ENCODE measurements at regions not wholly inside any gene's neighbourhood (a gene's known extent, or its start where the extent isn't known, plus 50 kb on each side); places are given as distances from the start of the nearest gene placed in this dataset.

DNA sequence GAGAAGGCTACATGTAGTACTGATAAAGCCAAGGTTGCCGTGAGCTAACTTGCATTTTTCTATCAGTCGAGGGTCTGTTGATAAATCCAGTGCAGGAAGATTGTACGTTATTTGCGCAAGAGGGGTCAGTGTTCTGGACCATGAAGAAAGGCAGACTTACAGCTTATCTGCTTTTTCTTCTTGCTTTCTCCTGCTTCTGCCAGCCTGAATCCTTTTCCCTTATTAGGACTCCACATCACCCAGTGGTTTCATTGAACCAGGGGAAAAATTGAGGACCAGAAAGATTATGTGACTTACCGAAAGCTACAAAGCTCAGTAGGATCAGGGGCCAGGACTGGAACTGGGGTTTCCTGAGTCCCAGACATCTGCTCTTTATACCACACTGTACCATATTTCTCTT is 534.6 kb upstream of the BRINP1 start:
- Mint-ChIP-seq H3K4me3 (no peak overlapping the region), H3K27me3 (ENCODE audit: low read depth in 3 of 3) (peaks cover 0 to 2% (median 1%) of the 10 kb centered on the region in 3 donors), H3K9me3 (peaks cover 3 to 17% (median 7%) of the 10 kb centered on the region in 7 donors), H3K36me3 (no peaks in the 10 kb centered on the region), H3K4me1 (no peaks in the 10 kb centered on the region), H3K27ac (no peak overlapping the region)
- Histone ChIP-seq H3K9me3 (replicated peaks in 1 of 2; ENCODE audit: control insufficient read depth in 1 of 2, insufficient read depth in 1 of 2, low read length in 2 of 2) (peaks cover 0 to 8% of the 10 kb centered on the region in 2 donors), H3K4me1 (ENCODE audit: control insufficient read depth in 1 of 2, insufficient read depth in 2 of 2, low read length in 2 of 2) (no peaks in the 10 kb centered on the region), H3K27me3 (ENCODE audit: control insufficient read depth in 2 of 2, insufficient read depth in 2 of 2, low read length in 2 of 2) (no peaks in the 10 kb centered on the region), H3K27ac (ENCODE audit: low read depth in 1 of 2, low read length in 2 of 2) (no peak overlapping the region), H4K20me1 (ENCODE audit: insufficient read depth, low read length) (no peaks in the 10 kb centered on the region), H3K4me2 (replicated peaks; ENCODE audit: extremely low read depth, low read length, poor library complexity, severe bottlenecking) (no peak overlapping the region), H3K36me3 (replicated peaks in 1 of 2; ENCODE audit: control insufficient read depth in 1 of 2, insufficient read depth in 2 of 2, low read length in 2 of 2) (no peaks in the 10 kb centered on the region), H3K79me2 (ENCODE audit: insufficient read depth, low read length) (no peaks in the 10 kb centered on the region), H2AFZ (ENCODE audit: insufficient read depth, low read depth, low read length, poor library complexity, severe bottlenecking) (no peak overlapping the region), H3K4me3 (replicated peaks in 1 of 3; ENCODE audit: low read depth in 2 of 3, low read length in 3 of 3) (no peak overlapping the region), H3K9ac (ENCODE audit: insufficient read depth, low read length, poor library complexity, severe bottlenecking) (no peak overlapping the region)
- DNase-seq = no peak
- 100% methylated on average over 4 of the region's 5 CpGs for WGBS (ENCODE audit: insufficient coverage)
- TF ChIP-seq, protein P1, sequence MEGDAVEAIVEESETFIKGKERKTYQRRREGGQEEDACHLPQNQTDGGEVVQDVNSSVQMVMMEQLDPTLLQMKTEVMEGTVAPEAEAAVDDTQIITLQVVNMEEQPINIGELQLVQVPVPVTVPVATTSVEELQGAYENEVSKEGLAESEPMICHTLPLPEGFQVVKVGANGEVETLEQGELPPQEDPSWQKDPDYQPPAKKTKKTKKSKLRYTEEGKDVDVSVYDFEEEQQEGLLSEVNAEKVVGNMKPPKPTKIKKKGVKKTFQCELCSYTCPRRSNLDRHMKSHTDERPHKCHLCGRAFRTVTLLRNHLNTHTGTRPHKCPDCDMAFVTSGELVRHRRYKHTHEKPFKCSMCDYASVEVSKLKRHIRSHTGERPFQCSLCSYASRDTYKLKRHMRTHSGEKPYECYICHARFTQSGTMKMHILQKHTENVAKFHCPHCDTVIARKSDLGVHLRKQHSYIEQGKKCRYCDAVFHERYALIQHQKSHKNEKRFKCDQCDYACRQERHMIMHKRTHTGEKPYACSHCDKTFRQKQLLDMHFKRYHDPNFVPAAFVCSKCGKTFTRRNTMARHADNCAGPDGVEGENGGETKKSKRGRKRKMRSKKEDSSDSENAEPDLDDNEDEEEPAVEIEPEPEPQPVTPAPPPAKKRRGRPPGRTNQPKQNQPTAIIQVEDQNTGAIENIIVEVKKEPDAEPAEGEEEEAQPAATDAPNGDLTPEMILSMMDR (IDR thresholded peaks at IDR 0.05) = no peak
- intact Hi-C loops (cut with micrococcal nuclease) = no loop called here

DNA sequence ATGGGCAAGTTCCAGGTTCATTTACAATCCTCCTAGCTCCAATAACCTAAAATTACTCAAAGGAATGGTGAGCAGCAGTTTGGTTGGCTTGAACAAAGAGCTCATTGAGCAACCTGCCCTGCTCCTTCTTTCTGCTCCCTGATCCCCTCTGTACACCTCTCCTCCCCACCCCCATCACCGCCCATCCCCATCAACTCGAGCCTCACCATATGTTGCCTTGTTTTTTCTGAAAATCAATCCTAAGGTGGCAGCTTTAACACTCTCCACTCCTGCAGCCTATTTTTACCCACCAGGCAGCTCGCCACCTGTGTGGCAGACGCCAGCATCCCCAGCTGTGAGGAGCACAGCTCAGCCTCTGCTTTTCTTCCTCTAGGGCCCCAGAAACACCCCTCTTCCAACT is 533.4 kb upstream of the BRINP1 start:
- no peaks in the 10 kb centered on the region for H3K27me3 ChIP-seq (ENCODE audit: control insufficient read depth in 2 of 2, insufficient read depth in 2 of 2, low read length in 2 of 2)
- TF ChIP-seq, protein P1 (IDR thresholded peaks at IDR 0.05) = no peak

More for the DNA sequence above, 533.4 kb upstream of the BRINP1 start:
- no peaks in the 10 kb centered on the region for H3K36me3 ChIP-seq (replicated peaks in 1 of 2; ENCODE audit: control insufficient read depth in 1 of 2, insufficient read depth in 2 of 2, low read length in 2 of 2)
- no peak overlapping the region for H3K9ac ChIP-seq (ENCODE audit: insufficient read depth, low read length, poor library complexity, severe bottlenecking)
- H2AFZ ChIP-seq (ENCODE audit: insufficient read depth, low read depth, low read length, poor library complexity, severe bottlenecking) = no peak overlapping the region
- DNase-seq = no peak
- WGBS (ENCODE audit: insufficient coverage) = 47% methylated on average over 4 of the region's 4 CpGs
- Mint-ChIP-seq H3K36me3 (no peaks in the 10 kb centered on the region), H3K4me3 (no peak overlapping the region), H3K4me1 (no peaks in the 10 kb centered on the region), H3K9me3 (peaks cover 0 to 11% (median 4%) of the 10 kb centered on the region in 7 donors), H3K27ac (no peak overlapping the region), H3K27me3 (ENCODE audit: low read depth in 3 of 3) (peaks cover 1 to 2% (median 1%) of the 10 kb centered on the region in 3 donors)
- no peak overlapping the region for H3K27ac ChIP-seq (ENCODE audit: low read depth in 1 of 2, low read length in 2 of 2)
- no peaks in the 10 kb centered on the region for H4K20me1 ChIP-seq (ENCODE audit: insufficient read depth, low read length)
- H3K4me3 ChIP-seq (replicated peaks in 1 of 3; ENCODE audit: low read depth in 2 of 3, low read length in 3 of 3) = no peak overlapping the region
- H3K4me1 ChIP-seq (ENCODE audit: control insufficient read depth in 1 of 2, insufficient read depth in 2 of 2, low read length in 2 of 2) = no peaks in the 10 kb centered on the region
- H3K9me3 ChIP-seq (replicated peaks in 1 of 2; ENCODE audit: control insufficient read depth in 1 of 2, insufficient read depth in 1 of 2, low read length in 2 of 2) = peaks cover 0 to 8% of the 10 kb centered on the region in 2 donors
- intact Hi-C loops (cut with micrococcal nuclease) = no loop called here
- H3K79me2 ChIP-seq (ENCODE audit: insufficient read depth, low read length) = no peaks in the 10 kb centered on the region
- H3K4me2 ChIP-seq (replicated peaks; ENCODE audit: extremely low read depth, low read length, poor library complexity, severe bottlenecking) = no peak overlapping the region

Data from CD14-positive monocyte (primary cell).